NCI-H2196 treated with DMSO at 0.1 percent for 48 hours (cell line): ENCODE measurements at regions not wholly inside any gene's neighbourhood (a gene's known extent, or its start where the extent isn't known, plus 50 kb on each side); places are given as distances from the start of the nearest gene placed in this dataset.
"Not testable (repeated sequence)": the region's sequence is repeated elsewhere in the genome, so short reads cannot be mapped to it uniquely, and the experiment has no call there.

Experiments
- DNase-seq: peaks from one replicate; lab custom pipeline; 2025; ENCODE audit not compliant: unreplicated experiment; lab: John Stamatoyannopoulos, UW

DNA sequence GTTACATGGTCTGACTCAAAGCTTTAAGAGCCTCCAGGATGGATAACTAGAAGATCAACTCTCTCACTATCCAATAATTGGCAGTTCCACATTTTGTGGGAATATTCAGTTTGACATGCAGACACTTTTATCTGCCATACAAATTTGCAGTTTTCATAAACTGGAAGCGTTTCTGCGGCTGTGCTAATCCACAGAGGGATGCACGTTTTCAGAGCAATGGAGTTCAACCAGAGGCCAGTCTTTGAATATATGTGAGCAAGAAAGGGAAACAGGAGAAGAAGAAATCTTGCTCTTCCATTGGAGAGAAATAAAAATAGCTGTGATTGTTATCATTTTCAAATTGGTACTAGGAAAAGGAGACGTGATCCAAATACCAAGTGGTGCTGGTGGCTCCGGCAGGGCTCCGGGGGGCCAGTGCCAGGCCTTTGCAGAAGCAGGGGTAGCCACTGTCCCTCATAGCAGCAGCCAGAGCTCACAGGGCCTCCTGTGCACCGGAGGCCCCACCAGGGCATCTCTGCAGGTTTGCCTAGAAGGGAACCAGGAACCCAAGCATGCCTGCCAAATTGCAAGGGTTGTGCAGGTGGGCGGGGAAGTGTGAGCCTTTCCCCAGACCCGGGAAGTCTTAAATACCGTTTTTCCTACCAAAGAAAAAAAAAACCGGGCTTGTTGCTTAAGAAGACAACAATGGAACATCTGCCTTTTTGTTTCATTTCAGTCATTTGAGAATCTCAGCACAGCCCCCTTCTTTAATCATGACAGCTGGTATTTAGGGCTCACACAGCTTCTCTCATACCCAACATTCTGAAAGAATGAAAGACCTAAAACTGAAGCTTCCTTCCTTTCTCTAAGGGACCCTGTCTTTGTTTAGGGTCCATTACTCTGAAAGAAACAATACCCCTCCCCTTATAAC, 791.1 kb upstream of the SOX11 start:
- no peak for DNase-seq

DNA sequence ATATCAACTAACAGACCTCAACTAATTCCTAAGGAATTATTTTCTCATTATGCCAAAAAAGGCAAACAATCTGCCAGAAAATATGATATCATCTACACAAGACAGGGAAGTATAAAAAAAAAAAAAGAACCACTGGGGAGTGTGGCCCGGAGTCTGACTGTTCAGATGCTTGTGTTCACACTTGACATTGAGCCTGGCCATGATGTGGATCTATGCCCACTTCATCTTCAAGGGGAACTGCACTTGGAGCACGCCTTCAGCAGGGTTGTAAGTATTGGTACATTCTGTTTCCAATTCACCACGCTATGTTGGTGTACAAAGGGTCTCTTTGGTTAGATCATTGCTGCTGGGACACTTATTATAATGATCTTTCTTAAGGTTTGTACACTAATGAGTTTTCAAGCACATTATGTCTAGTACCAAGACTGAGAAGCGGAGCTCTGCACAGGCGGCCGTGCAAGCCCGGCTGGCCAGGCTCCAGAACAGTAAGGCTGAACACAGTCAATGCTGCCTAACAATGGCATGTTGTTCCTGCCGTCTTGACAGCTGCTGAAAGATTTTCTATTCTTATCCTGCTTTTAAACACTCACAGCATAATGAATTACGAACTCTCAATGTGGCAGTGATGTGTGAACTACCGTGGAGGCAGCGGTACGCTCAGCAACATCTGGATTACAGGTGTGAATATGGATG, 788.4 kb upstream of the SOX11 start:
- DNase-seq, result no peak

DNA sequence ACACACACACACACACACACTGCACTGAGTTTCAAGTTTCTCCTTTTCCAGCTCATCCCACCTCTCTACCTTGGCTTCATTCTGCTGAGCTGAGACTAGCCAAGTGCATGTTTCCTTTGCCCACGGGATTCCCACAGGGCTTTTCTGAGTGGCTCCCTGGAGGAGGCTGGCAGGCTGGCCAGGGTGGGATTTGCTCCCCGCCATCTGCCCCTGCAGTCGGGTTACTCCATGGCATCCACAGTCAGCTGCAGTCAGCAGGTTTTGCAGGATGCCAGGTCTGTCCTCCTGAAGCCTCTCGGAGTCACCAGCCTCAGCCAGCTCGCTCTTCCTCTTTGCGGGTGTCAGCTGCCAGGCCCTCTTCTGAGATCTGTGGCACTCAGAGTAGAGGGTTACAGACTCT, 783.7 kb upstream of the SOX11 start:
- no peak for DNase-seq

DNA sequence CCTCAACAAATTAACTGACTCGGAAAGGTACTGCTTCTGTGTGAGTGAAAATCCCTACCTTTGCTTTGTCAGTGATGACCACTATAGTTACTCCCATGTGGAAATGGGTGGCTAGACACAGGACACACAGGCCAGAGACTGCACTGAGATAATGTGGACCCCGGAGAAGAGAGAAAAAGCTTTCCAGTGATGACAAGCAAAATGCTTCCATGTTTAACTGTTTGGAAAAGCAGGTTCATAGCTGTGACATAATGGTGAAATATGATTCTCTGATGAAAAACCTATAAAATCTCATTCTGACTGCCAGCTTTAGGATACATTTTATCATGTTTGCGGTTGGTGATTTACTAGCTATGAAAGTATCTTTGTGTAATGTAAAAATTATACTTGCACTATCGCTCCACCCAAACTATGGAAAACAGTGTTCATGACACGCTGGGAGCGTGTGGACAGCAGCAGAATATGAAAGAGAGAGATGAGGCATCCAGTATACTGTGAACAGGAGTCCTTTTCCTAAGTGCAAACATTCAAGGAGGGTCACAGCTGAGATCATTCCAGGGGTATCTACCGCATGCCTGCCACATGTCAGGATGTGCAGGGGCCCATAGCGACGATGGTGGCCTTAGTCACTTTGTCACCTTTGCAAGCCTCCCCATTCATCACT, 782.7 kb upstream of the SOX11 start:
- DNase-seq, result no peak

DNA sequence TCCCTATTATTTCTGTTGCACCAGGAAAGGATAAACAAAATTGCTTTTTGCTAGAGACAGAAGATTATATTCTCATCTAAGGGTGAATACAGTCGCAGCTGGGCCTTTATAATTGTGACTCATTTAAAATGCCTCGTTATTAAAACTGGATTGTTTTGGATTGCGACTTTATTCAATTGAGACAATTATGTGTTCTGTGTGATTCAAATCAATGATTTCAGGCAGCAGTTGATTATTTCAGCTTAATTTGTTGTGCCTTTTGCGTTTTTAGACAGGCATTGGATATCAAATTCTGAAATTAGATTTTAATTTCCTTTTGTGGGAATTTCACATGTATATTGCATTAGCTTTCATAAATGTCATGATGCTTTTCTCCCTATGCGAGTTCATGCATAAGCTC, 778.1 kb upstream of the SOX11 start:
- DNase-seq, result no peak

DNA sequence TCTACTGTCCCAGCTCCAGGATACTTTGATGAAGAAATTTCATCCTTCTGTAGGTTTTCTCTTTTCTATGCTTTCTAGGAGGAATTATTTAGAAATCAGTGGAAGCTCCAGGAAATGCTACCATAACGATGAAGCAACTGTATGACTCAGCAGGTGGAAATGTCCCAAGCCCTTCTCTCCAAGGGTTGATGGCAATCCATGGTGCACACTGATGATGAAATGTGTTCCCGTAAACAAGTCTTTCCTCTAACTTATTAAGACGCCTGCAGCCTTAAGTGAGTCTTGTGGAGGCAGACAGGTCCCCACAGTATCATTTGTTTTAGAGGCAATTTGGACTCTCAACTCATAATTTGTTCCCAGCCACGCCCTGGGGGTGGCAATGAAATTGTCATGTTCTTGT, 777.6 kb upstream of the SOX11 start:
- DNase-seq, result no peak

DNA sequence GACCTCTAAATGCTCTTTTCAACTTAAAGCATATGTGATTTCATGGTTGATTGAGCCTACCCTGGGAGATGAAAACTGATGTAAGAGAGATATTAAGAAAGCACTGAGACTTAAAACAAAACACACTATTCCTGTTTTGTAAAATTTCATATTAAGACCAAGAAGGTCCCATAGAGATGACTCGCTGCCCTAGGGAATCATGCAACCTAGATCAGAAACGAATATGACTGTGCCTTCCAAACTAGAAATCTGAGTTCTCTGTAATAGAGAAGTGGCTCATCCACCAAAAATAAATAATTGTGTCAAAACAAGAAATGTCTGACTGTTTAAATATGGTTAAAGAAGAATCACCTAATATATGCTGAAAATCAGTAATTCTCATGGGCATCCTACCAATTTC, 776.8 kb upstream of the SOX11 start:
- DNase-seq, result no peak

DNA sequence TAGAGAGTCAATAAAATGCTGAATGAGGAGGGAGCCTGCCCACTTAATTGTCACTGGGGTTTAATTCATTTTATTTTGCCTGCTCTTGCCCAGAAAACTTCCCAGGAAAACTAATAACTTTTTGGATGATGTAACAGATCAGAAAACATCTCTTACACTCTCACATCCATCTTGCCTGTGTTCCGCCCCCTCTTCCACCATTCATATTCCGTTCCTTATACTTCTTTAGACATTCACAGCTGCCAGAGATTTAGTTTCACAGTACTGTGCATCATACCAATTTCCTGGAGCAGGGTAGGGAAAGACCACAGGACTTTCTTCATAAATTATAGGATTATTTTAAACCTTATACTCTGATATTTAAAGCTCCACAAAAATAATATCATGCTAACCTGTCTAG, 776.1 kb upstream of the SOX11 start:
- DNase-seq, result no peak

DNA sequence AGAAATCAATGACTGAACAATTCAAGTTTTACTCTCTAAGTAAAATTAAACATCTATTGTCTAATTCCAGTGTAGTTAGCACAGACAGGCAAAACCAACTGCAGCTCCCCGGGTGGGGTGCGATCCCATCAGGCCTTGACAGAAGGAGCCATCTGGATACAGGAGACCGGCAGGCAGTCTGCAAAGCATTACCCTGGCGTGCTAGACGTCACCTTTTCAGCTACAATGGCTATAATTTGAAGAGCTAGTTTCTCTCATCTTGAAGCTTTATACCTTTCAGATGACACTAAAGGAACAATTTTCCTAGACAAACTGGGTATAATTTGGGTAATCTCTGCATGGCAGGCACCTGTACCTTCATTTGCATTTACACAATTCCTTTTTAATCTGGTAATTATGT, 761.5 kb upstream of the SOX11 start:
- no peak for DNase-seq

DNA sequence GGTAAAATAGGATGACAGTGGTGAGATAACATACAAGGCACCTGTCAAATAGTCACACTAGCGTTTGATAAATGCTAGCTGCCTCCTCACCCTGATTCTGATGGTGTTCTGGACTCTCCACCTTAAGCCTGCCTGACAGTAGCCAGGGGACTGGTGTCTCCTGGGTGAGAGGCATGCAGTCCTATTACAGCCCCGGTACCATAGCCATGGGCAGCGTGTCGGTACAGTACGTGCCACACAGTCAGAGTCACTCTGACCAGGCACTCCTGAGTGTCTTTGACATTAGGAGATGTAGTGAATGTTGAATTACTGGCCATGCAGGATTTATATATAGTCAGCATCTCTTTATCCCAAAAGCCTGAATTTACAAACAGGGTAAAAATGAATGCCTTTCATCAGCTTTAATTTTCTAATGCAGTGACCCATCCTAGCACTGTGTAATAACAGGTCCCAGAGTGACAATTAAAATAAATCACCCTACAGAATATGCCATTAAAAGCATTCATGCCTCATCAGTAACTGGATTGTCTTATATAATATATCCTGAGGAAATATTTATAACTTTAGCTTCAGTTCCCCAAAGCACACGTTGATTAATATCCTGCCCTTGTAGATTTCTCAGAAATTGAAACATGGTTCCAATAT, 760.3 kb upstream of the SOX11 start:
- no peak for DNase-seq

DNA sequence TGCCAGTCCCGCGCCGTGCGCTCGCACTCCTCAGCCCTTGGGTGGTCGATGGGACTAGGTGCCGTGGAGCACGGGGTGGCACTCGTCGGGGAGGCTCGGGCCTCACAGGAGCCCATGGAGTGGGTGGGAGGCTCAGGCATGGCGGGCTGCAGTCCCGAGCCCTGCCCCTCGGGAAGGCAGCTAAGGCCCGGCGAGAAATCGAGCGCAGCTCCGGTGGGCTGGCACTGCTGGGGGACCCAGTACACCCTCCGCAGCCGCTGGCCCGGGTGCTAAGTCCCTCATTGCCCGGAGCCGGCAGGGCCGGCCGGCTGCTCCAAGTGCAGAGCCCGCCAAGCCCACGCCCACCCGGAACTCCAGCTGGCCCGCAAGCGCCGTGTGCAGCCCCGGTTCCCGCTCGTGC, 756.9 kb upstream of the SOX11 start:
- DNase-seq, result not testable (repeated sequence)

DNA sequence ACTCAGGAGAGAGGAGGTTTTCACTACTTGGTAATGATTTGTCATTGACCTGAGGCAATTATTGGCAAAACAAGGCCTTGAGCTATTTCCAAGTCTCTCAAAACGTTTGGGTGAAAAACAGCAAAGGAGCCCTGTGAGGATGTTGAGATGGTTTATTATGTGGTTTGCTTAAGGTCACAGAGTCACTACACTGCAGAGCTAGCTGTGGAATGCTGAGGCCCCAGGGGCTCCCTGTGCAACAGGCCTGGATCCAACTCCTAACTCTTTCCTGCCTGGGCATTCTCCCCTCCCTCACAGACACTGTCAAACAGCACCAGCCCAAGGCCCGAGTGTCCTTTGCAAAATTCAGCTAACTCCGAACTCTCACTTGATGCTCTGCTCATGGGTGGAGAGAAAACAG, 754.6 kb upstream of the SOX11 start:
- DNase-seq, result no peak

DNA sequence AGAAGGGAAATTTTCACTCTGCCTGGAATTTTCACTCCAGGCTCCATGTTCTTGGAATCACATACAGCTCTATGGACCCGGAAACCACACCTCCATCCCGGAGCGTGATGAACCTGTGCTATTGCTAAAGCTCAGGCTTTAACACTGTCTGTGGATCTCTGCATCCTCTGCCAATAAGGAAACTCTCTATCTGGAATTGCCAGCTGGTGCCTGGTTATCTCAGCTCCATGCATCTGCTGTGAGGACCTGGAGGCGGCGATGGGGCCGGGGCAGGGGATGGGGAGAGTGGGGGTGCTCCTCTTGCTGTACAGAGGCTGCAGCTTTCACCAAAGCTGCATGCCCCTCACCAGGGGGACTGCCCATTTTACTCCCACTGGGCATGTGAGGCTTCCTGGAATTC, 754.0 kb upstream of the SOX11 start:
- DNase-seq, result no peak

DNA sequence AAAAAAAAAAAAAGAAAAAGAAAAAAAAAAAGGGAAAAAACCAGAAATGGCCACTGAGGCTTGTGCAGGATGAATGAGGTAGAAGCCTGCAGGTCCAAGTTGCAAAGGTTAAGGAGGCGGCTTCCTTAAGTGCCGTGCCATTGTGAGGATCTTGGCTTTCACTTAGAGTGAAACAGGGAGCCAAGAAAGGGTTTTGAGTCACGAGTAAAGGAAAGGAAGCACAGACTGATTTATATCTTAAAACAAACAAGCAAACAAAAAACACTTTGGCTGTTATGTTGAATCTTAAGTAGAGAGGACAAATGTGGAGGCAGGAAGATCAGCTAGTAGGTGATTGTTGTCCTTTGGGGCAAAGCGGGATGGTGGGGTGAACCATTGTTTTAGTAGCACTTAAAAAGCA, 749.7 kb upstream of the SOX11 start:
- DNase-seq, result no peak

DNA sequence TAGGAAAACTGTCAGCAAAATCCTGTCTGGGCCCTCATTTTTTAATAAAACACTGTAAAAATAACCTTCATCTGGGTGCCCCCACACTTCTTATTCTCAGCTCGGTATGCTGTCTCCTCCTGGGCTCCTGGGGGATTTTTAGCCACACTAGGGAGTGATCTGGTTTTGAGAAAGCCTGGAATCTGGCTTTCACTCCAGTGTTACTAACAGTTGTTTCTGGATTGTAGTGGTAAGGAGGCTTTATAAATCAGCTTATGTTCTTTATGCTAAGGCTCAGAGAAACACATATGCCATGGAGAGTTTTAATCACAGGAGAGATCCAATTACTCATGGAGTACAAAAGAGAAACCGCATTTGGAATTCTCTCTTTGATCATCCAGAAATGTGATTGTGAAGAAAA, 744.3 kb upstream of the SOX11 start:
- no peak for DNase-seq

DNA sequence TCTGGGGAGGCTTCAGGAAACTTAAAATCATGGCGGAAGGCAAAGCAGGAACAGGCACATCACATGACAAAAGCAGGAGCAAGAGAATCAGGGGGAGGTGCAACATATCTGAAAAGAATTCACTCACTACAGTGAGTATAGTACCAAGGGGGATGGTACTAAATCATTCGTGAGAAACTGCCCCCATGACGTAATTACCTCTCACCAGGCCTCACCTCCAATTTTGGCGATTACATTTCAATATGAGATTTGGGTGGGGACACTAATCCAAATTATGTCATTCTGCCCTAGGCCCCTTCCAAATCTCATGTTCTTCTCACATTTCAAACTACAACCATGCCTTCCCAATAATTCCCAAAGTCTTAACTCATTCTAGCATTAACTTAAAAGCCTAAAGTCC, 740.8 kb upstream of the SOX11 start:
- DNase-seq, result no peak

DNA sequence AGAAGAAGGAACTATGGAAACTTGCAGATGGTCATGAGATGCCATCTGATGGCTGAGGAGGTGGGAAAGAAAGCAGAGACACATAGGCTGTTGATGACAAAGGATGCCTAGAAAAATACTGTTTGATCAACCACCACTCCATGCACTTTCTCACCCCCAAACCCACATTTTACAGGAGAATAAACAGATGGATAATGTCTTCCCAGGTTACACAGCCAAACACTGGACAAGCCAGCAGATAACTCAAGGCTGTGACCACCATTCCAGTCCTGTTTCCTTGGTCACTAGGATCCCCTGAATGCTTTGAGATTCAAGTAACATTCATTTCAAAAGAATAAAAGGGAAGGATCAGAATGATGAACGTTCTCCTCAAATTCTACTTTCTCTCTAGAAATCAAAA, 733.0 kb upstream of the SOX11 start:
- no peak for DNase-seq

DNA sequence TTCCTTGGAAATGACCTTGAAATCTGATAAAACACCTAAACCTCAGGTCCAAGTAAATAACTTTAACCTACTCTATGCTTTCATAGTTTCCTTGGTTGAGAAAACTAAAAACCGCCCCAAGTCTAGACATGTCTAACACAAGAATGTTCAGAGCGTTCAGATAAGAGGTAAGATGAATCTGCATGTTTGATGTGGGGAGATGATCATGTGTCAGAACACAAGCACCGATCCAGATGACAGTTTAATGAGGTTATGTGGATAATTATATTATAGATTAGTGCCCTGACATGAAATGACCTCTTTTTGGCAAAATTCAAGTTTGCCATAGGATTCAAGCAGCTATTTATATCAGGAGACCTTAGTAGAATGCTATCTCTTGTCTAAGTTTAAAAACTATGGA, 729.8 kb upstream of the SOX11 start:
- DNase-seq, result no peak

DNA sequence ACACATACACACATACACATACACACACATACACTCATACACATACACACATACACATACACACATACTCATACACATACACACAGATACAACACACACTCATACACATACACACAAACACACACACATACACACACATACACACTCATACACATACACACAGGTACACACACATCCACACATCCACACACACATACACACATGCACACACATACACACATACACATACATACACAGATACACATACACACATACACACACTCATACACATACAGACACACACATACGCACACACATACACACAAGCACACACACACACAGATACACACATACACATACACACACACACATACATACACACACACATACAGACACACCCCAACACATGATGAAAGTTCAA, 729.1 kb upstream of the SOX11 start:
- no peak for DNase-seq

DNA sequence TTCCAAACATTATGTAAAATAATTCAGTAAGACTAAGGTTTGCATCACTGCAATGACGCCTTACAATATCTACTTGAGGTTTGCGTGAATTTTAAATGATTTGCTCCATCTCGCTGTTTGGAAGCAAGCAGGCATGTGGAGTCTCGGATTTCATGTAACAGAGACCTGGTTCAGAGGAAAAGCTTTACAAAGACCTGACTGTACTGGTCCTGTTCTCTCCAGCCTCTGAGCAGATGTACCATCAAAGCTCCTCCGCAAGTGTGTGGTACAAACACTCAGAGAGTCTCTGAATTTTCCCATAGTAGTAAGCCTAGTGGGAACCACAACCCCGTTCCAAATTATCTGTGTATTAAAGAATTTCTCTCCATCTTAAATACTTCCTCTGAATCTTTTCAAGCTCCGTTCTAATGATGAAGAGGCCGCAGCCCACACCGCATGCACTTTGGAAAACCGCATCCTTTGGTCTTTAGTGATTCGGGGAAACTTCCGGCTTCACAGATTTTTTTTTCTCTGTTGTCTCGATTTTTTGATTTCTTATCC, 728.1 kb upstream of the SOX11 start:
- DNase-seq, result no peak

DNA sequence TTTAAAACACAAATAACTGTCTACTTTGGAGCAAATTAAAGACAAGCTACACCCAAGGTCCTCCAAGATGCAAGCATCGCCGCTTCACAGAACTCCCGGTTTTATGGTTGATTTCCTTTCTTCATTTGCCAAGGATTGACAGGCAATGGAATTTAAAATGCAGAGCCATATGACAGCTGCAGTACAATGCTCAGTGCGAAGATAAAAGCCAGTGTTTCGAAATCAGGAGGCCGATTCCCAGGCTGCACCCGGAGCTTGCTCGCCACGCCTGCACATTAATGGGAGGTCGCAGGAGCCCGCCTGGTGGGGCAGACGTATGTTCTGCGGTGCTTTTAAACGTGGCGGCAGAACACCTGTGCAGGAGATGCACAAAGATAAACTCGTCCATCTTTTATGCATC, 727.6 kb upstream of the SOX11 start:
- DNase-seq, result no peak
